ENCODE measurements at regions not wholly inside any gene's neighbourhood (a gene's known extent, or its start where the extent isn't known, plus 50 kb on each side); places are given as distances from the start of the nearest gene placed in this dataset.

- no peak overlapping the region for H3K9ac ChIP-seq (ENCODE audit: low read depth in 2 of 2, low read length in 2 of 2)
- no peak for TF ChIP-seq CTCF (IDR thresholded peaks at IDR 0.05)
- H3K27ac ChIP-seq = no peak overlapping the region
- H3K4me3 ChIP-seq = no peak overlapping the region
- no peaks in the 10 kb centered on the region for H3K27me3 ChIP-seq
- no peak for DNase-seq
- H3K9me3 ChIP-seq = no peaks in the 10 kb centered on the region
- no peaks in the 10 kb centered on the region for H3K4me1 ChIP-seq
- H3K36me3 ChIP-seq = no peaks in the 10 kb centered on the region
- intact Hi-C loops (cut with DNase I) = no loop called here
Observed at GRCh38 chr6:170130771-170131241, 160.1 kb downstream of the DLL1 start.

- H3K9ac ChIP-seq (ENCODE audit: low read depth in 2 of 2, low read length in 2 of 2) = no peak overlapping the region
- no peak for DNase-seq
- no peaks in the 10 kb centered on the region for H3K36me3 ChIP-seq
- H3K9me3 ChIP-seq = no peaks in the 10 kb centered on the region
- H3K27me3 ChIP-seq = no peaks in the 10 kb centered on the region
- TF ChIP-seq CTCF (IDR thresholded peaks at IDR 0.05) = no peak
- no peaks in the 10 kb centered on the region for H3K4me1 ChIP-seq
- no peak overlapping the region for H3K27ac ChIP-seq
- H3K4me3 ChIP-seq = no peak overlapping the region
- intact Hi-C loops (cut with DNase I) = no loop called here
Observed at GRCh38 chr6:170130201-170130621, 160.7 kb downstream of the DLL1 start.

- H3K9me3 ChIP-seq = no peaks in the 10 kb centered on the region
- H3K4me1 ChIP-seq = no peaks in the 10 kb centered on the region
- peak; percentile 21 for DNase-seq
- no peak overlapping the region for H3K27ac ChIP-seq
- H3K36me3 ChIP-seq = no peaks in the 10 kb centered on the region
- H3K27me3 ChIP-seq = no peaks in the 10 kb centered on the region
- no peak overlapping the region for H3K9ac ChIP-seq (ENCODE audit: low read depth in 2 of 2, low read length in 2 of 2)
- TF ChIP-seq CTCF (IDR thresholded peaks at IDR 0.05) = no peak
- intact Hi-C loops (cut with DNase I) = no loop called here
- no peak overlapping the region for H3K4me3 ChIP-seq
Observed at GRCh38 chr6:170129691-170130171, 161.1 kb downstream of the DLL1 start.

GRCh38 chr6:170128811-170129681 is 161.8 kb downstream of the DLL1 start:
- peak; percentile 12 for DNase-seq
- no peak overlapping the region for H3K9ac ChIP-seq (ENCODE audit: low read depth in 2 of 2, low read length in 2 of 2)
- H3K27me3 ChIP-seq = no peaks in the 10 kb centered on the region
- no peaks in the 10 kb centered on the region for H3K36me3 ChIP-seq
- intact Hi-C loops (cut with DNase I) = no loop called here
- H3K4me3 ChIP-seq = no peak overlapping the region
- TF ChIP-seq CTCF (IDR thresholded peaks at IDR 0.05) = no peak
- no peaks in the 10 kb centered on the region for H3K4me1 ChIP-seq
- no peak overlapping the region for H3K27ac ChIP-seq
- H3K9me3 ChIP-seq = no peaks in the 10 kb centered on the region

GRCh38 chr6:170128346-170128745 is 162.5 kb downstream of the DLL1 start:
- DNase-seq = peak; percentile 14

More at GRCh38 chr6:170128346-170128745, 162.5 kb downstream of the DLL1 start:
- intact Hi-C loops (cut with DNase I) = no loop called here
- Histone ChIP-seq H3K27me3 (no peaks in the 10 kb centered on the region), H3K27ac (no peak overlapping the region), H3K4me1 (no peaks in the 10 kb centered on the region), H3K9me3 (no peaks in the 10 kb centered on the region), H3K36me3 (no peaks in the 10 kb centered on the region), H3K4me3 (no peak overlapping the region), H3K9ac (ENCODE audit: low read depth in 2 of 2, low read length in 2 of 2) (no peak overlapping the region)
- TF ChIP-seq CTCF (IDR thresholded peaks at IDR 0.05) = no peak

Measured in colonic mucosa (tissue), 4 donors.